ENCODE measurements at regions not wholly inside any gene's neighbourhood (a gene's known extent, or its start where the extent isn't known, plus 50 kb on each side); places are given as distances from the start of the nearest gene placed in this dataset.
"Not testable (repeated sequence)": the region's sequence is repeated elsewhere in the genome, so short reads cannot be mapped to it uniquely, and the experiment has no call there.

DNA sequence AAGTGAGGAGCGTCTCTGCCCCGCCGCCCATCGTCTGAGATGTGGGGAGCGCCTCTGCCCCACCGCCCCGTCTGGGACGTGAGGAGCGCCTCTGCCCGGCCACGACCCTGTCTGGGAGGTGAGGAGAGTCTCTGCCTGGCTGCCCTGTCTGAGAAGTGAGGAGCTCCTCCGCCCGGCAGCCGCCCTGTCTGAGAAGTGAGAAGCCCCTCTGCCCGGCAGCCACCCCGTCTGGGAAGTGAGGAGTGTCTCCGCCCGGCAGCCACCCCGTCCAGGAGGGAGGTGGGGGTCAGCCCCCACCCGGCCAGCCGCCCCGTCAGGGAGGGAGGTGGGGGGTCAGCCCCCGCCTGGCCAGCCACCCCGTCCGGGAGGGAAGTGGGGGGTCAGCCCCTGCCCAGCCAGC is 823.0 kb upstream of the GBE1 start:
- H3K4me3 Mint-ChIP-seq (ENCODE audit: unreplicated experiment); H3K4me1 Mint-ChIP-seq (ENCODE audit: unreplicated experiment); H3K27ac Mint-ChIP-seq (ENCODE audit: unreplicated experiment); H3K36me3 Mint-ChIP-seq (ENCODE audit: low read depth, unreplicated experiment); H3K27me3 Mint-ChIP-seq (ENCODE audit: unreplicated experiment); H3K9me3 Mint-ChIP-seq (ENCODE audit: unreplicated experiment); DNase-seq (ENCODE audit: low spot score): not testable (repeated sequence)

DNA sequence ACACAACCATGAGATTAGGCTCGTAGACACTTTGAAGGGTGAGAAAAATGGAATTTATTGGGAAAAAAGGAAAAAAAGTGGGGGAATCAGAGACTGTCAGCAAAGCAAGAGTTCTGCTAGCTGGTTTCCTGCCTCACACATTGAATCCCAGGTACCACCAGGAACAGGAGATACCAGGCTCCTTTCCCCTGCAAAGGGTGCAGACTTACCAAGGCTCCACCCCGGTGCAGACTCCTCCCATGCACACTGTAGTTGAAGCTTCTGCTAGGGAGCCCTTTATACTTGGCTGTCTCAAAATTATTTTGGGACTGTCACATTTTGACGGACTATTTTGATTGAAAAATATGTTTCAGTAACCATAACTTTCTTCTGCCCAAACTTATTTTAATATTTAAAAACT is 819.9 kb upstream of the GBE1 start:
- no peak overlapping the region for H3K4me3 Mint-ChIP-seq (ENCODE audit: unreplicated experiment)
- no peak overlapping the region for H3K27ac Mint-ChIP-seq (ENCODE audit: unreplicated experiment)
- no peak for DNase-seq (ENCODE audit: low spot score)
- no peaks in the 10 kb centered on the region for H3K9me3 Mint-ChIP-seq (ENCODE audit: unreplicated experiment)
- H3K36me3 Mint-ChIP-seq (ENCODE audit: low read depth, unreplicated experiment), result no peaks in the 10 kb centered on the region
- no peak for TF ChIP-seq CTCF (IDR thresholded peaks at IDR 0.05; ENCODE audit: unreplicated experiment)
- H3K27me3 Mint-ChIP-seq (ENCODE audit: unreplicated experiment), result no peaks in the 10 kb centered on the region
- H3K4me1 Mint-ChIP-seq (ENCODE audit: unreplicated experiment), result no peaks in the 10 kb centered on the region

DNA sequence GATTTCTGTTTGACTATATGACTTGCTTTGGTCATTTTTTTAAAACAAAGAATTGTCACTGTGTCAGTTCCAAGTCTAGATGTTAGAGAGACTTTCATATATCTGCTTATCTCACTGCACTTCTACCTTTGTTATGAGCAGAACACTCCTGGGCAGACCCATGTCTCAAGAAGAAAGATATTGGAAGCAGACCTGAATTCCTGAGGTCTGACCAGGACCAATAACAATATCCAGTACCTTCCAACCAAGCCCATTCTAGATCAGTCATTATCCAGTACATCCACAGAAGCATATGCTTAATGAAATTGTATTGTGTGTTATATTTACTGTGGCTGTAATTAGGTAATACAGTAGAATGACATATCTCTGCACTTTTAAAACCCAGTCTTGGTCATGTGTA is 811.3 kb upstream of the GBE1 start:
- TF ChIP-seq CTCF (IDR thresholded peaks at IDR 0.05; ENCODE audit: unreplicated experiment), result no peak
- no peak for DNase-seq (ENCODE audit: low spot score)
- Mint-ChIP-seq H3K4me3 (ENCODE audit: unreplicated experiment) (no peak overlapping the region), H3K4me1 (ENCODE audit: unreplicated experiment) (no peaks in the 10 kb centered on the region), H3K36me3 (ENCODE audit: low read depth, unreplicated experiment) (no peaks in the 10 kb centered on the region), H3K9me3 (ENCODE audit: unreplicated experiment) (no peaks in the 10 kb centered on the region), H3K27ac (ENCODE audit: unreplicated experiment) (no peak overlapping the region), H3K27me3 (ENCODE audit: unreplicated experiment) (no peaks in the 10 kb centered on the region)

DNA sequence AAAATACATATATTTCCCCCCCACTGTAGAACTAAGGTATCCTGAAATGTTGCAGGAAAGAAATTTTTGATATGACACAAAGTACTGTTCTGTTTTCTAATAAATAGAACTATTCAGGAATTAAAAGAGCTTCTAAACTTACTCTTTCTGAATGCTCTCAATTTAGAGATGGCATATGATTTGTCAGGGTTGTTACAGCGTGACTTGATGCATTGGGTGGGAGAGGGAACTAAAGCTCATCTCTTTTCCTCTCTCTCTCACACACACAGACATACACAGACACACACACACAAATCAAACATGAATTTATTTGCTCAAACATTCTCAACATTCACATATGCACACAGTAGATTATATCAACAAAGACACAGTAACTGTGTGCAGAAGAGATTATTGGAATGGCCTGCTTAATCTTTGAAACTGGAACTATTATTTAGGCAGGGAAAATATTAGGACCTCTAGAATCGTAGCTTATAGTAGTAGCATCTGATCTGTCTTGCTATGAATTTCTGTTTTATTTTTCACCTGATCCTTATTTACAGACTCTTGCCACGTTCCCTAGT is 807.4 kb upstream of the GBE1 start:
- TF ChIP-seq CTCF (IDR thresholded peaks at IDR 0.05; ENCODE audit: unreplicated experiment), result no peak
- H3K27me3 Mint-ChIP-seq (ENCODE audit: unreplicated experiment), result no peaks in the 10 kb centered on the region
- no peak overlapping the region for H3K4me3 Mint-ChIP-seq (ENCODE audit: unreplicated experiment)
- peaks cover 4% of the 10 kb centered on the region for H3K9me3 Mint-ChIP-seq (ENCODE audit: unreplicated experiment)
- H3K4me1 Mint-ChIP-seq (ENCODE audit: unreplicated experiment), result no peaks in the 10 kb centered on the region
- no peaks in the 10 kb centered on the region for H3K36me3 Mint-ChIP-seq (ENCODE audit: low read depth, unreplicated experiment)
- DNase-seq (ENCODE audit: low spot score), result no peak
- no peak overlapping the region for H3K27ac Mint-ChIP-seq (ENCODE audit: unreplicated experiment)

- H3K4me3 Mint-ChIP-seq (ENCODE audit: unreplicated experiment), result no peak overlapping the region
- H3K27me3 Mint-ChIP-seq (ENCODE audit: unreplicated experiment), result no peaks in the 10 kb centered on the region
- TF ChIP-seq CTCF (IDR thresholded peaks at IDR 0.05; ENCODE audit: unreplicated experiment), result no peak
- DNase-seq (ENCODE audit: low spot score), result no peak
- peaks cover 4% of the 10 kb centered on the region for H3K9me3 Mint-ChIP-seq (ENCODE audit: unreplicated experiment)
- no peak overlapping the region for H3K27ac Mint-ChIP-seq (ENCODE audit: unreplicated experiment)
- H3K4me1 Mint-ChIP-seq (ENCODE audit: unreplicated experiment), result no peaks in the 10 kb centered on the region
- no peaks in the 10 kb centered on the region for H3K36me3 Mint-ChIP-seq (ENCODE audit: low read depth, unreplicated experiment)
These were observed 805.7 kb upstream of the GBE1 start for GRCh38 chr3:82567029-82567600.
